Heart left ventricle (tissue), 13 donors: ENCODE measurements at regions not wholly inside any gene's neighbourhood (a gene's known extent, or its start where the extent isn't known, plus 50 kb on each side); places are given as distances from the start of the nearest gene placed in this dataset.

Experiments used
- POLR2A ChIP-seq, 2 donors: fragments of 450-650 bp; IDR thresholded peaks; one replicate each; pipeline ENCODE4 v1.6.1; 2017; ENCODE audit warnings: antibody characterized with exemption in 2 of 2, mild to moderate bottlenecking in 2 of 2, moderate library complexity in 2 of 2
- TF ChIP-seq, protein P1 (sequence below), 12 donors: fragments of 200-600 bp; sonication (generic) in 4 of 12; IDR thresholded peaks; one replicate each; pipeline versions ENCODE4 v1.5.0 to v1.8.0; 2018 to 2022; ENCODE audit warnings: antibody characterized with exemption in 12 of 12, mild to moderate bottlenecking in 5 of 12
- donor health status: ischemic (EF 13 %, LVEDD 7.1; RV severe dilation, severe dysfunction).
- donor health status: DM: no; HTN: yes; CAD: no.
- donor health status: DM: no; HTN: no; CAD: no.
- donor health status: ischemic (EF 25% LVEDD 6.9; RV normal size, moderate dysfunction).
- donor health status: ischemic (EF 25% LVEDD 5.7; RV mildly dilated, moderate dysfunction).
- donor health status: ischemic (EF 35%, LVEDD 5.7; RV mildly dilated, moderate dysfunction).
- donor health status: nonischemic (EF 11% LVEDD 7.7; RV severe dilation, severe dysfunction).
- donor health status: DM: yes; HTN: yes; CAD: no.
- donor health status: PGD.
- donor health status: ischemic (EF 29% LVEDD 5.4; RV normal size, mild dysfunction).
- donor health status: nonischemic (EF 23%, LVEDD 6.1; RV moderate dilation, normal function).

DNA sequence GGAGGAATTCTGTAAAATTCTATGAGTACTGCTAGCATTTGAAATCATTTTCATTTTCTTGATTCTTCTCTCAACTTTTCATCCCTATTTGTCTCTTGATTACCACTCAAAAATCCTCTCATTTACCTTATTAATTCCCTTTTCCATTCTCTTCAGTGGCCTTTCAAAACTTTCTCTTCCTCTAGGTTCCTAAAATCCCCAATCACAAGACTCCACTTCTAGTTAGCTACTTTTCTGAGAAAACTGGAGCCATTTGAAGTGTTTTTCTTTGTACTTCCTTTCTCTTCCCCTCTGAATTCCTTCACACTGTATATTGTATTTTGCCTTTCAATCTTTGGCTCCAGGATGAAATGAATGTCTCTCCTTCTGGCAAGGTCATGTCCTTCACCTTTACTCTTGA, 61.3 kb upstream of the NR4A3 start:
- TF ChIP-seq, protein P1, sequence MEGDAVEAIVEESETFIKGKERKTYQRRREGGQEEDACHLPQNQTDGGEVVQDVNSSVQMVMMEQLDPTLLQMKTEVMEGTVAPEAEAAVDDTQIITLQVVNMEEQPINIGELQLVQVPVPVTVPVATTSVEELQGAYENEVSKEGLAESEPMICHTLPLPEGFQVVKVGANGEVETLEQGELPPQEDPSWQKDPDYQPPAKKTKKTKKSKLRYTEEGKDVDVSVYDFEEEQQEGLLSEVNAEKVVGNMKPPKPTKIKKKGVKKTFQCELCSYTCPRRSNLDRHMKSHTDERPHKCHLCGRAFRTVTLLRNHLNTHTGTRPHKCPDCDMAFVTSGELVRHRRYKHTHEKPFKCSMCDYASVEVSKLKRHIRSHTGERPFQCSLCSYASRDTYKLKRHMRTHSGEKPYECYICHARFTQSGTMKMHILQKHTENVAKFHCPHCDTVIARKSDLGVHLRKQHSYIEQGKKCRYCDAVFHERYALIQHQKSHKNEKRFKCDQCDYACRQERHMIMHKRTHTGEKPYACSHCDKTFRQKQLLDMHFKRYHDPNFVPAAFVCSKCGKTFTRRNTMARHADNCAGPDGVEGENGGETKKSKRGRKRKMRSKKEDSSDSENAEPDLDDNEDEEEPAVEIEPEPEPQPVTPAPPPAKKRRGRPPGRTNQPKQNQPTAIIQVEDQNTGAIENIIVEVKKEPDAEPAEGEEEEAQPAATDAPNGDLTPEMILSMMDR (IDR thresholded peaks at IDR 0.05), result no peak
- TF ChIP-seq POLR2A (IDR thresholded peaks at IDR 0.05), result no peak
